ENCODE measurements at regions not wholly inside any gene's neighbourhood (a gene's known extent, or its start where the extent isn't known, plus 50 kb on each side); places are given as distances from the start of the nearest gene placed in this dataset.

GRCh38 chr10:80739963-80740715 is 202.4 kb downstream of the SH2D4B start (continued):
- TF ChIP-seq CHD1 (IDR thresholded peaks at IDR 0.05; ENCODE audit: low read depth, low read length) (no peak), RFX5 (IDR thresholded peaks at IDR 0.05; ENCODE audit: borderline replicate concordance, low read depth, low read length) (no peak)
